Fibroblast of pulmonary artery (primary cell): ENCODE measurements at regions not wholly inside any gene's neighbourhood (a gene's known extent, or its start where the extent isn't known, plus 50 kb on each side); places are given as distances from the start of the nearest gene placed in this dataset.

Experiments
- DNase-seq: peaks from one replicate; pipeline ENCODE4 v3.0.0-alpha.2; 2010; ENCODE audit warnings: low read depth
- H3K4me3 ChIP-seq: replicated peaks from 2 replicates; pipeline ENCODE4 v1.5.1; 2011; ENCODE audit warnings: low read depth, mild to moderate bottlenecking, control low read depth, low read length, moderate library complexity
- TF ChIP-seq, protein P1 (sequence below): IDR thresholded peaks from 2 replicates; pipeline ENCODE4 v1.5.1; 2011; ENCODE audit warnings: mild to moderate bottlenecking, control low read depth, low read length, inconsistent platforms; ENCODE audit errors: missing control alignments

- DNase-seq, result no peak
- TF ChIP-seq, protein P1, sequence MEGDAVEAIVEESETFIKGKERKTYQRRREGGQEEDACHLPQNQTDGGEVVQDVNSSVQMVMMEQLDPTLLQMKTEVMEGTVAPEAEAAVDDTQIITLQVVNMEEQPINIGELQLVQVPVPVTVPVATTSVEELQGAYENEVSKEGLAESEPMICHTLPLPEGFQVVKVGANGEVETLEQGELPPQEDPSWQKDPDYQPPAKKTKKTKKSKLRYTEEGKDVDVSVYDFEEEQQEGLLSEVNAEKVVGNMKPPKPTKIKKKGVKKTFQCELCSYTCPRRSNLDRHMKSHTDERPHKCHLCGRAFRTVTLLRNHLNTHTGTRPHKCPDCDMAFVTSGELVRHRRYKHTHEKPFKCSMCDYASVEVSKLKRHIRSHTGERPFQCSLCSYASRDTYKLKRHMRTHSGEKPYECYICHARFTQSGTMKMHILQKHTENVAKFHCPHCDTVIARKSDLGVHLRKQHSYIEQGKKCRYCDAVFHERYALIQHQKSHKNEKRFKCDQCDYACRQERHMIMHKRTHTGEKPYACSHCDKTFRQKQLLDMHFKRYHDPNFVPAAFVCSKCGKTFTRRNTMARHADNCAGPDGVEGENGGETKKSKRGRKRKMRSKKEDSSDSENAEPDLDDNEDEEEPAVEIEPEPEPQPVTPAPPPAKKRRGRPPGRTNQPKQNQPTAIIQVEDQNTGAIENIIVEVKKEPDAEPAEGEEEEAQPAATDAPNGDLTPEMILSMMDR, result no peak
- H3K4me3 ChIP-seq, result no peak overlapping the region
These were observed 310.1 kb upstream of the RGMA start for GRCh38 chr15:93399121-93399520.

GRCh38 chr15:93389211-93389610, 300.2 kb upstream of the RGMA start:
- TF ChIP-seq, protein P1, result no peak
- no peak for DNase-seq
- no peak overlapping the region for H3K4me3 ChIP-seq

- TF ChIP-seq, protein P1, result no peak
- DNase-seq, result no peak
- no peak overlapping the region for H3K4me3 ChIP-seq
These were observed 295.9 kb upstream of the RGMA start for GRCh38 chr15:93384886-93385285.

DNA sequence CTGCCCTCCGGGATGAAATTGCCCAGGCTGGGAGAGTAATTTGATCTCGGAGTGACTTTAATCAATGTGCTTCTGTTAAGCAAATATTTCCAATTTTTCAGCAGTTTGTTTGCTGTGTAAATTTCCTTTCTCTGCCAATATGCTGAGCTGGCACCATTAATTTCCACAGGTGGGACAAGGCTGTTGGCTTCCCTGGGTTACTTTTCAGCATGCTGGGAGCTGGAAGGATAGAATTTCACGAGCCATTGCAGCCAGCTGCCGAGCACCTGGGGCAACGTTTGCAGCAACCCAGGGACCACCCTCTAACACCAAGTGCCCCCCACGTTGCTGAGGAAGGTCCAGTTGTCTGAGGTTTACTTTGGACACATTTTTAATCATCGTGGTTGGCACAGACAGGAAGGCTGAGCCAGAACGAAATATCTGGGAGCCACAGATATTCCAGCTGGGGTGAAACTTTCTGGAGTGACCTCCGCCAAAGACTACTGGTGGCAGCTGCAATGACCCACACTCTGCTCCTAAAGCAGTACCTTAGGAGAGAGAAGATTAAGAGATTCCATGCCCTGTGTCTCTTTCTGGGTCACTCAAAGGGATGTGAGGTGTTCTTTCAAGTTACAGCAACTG, 293.3 kb upstream of the RGMA start:
- no peak overlapping the region for H3K4me3 ChIP-seq
- no peak for DNase-seq
- TF ChIP-seq, protein P1, result no peak

DNA sequence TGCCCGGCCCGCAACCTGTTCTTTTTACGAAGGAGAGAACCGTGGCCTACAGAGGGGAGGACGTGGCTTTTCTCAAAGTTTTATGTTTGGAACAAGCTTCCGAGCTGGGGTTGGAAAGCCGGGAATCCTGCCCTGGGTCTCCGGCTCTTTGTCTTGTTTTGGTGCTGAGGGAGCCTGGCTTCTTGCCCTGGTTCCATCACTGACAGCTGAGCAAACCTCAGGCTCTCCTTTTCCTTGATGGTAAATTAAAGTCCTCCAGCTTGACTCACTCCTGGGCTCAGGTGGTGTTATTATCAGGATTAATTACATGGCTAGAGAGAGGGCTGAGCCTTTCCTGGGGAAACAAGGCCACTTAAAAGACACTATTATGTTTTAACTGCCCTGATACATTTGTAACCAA, 289.5 kb upstream of the RGMA start:
- H3K4me3 ChIP-seq, result no peak overlapping the region
- no peak for DNase-seq
- TF ChIP-seq, protein P1, result no peak

- TF ChIP-seq, protein P1, result no peak
- DNase-seq, result no peak
- H3K4me3 ChIP-seq, result no peak overlapping the region
These were observed 283.8 kb upstream of the RGMA start for GRCh38 chr15:93372865-93373223.

GRCh38 chr15:93372208-93372864, 283.3 kb upstream of the RGMA start:
- no peak overlapping the region for H3K4me3 ChIP-seq
- TF ChIP-seq, protein P1, result no peak
- DNase-seq, result no peak
